Tibial artery (tissue), 4 donors: ENCODE measurements at regions not wholly inside any gene's neighbourhood (a gene's known extent, or its start where the extent isn't known, plus 50 kb on each side); places are given as distances from the start of the nearest gene placed in this dataset.

Experiments used
- DNase-seq, 2 donors: peaks; one replicate each; pipeline ENCODE4 v3.0.0-alpha.2; 2019
- H3K27ac ChIP-seq, 2 donors: fragments of 200-600 bp; sonication (generic) in 1 of 2; 1 replicate in 1 of 2; 2 replicates in 1 of 2; pipeline ENCODE4 v1.5.1; 2018 to 2019; ENCODE audit warnings: mild to moderate bottlenecking in 1 of 2
- H3K27me3 ChIP-seq, 2 donors: fragments of 200-600 bp; sonication (generic) in 1 of 2; one replicate each; pipeline versions ENCODE4 v1.5.1 to v1.6.0; 2016 to 2019
- H3K36me3 ChIP-seq, 3 donors: fragments of 200-600 bp; sonication (generic) in 2 of 3; one replicate each; pipeline ENCODE4 v1.5.1; 2016 to 2019; ENCODE audit warnings: mild to moderate bottlenecking in 2 of 3
- H3K4me1 ChIP-seq, 4 donors: fragments of 200-600 bp; sonication (generic) in 2 of 4; 1 replicate in 3 of 4; 2 replicates in 1 of 4; pipeline ENCODE4 v1.5.1; 2016 to 2019
- H3K4me3 ChIP-seq, 2 donors: fragments of 200-600 bp; sonication (generic) in 1 of 2; 1 replicate in 1 of 2; 2 replicates in 1 of 2; pipeline ENCODE4 v1.5.1; 2018 to 2019; ENCODE audit warnings: mild to moderate bottlenecking in 2 of 2
- H3K9me3 ChIP-seq, 3 donors: fragments of 200-600 bp; sonication (generic) in 1 of 3; one replicate each; pipeline ENCODE4 v1.5.1; 2016 to 2019
- intact Hi-C: fragments of 100-400 bp; cut with DNase I; formaldehyde crosslinking; loops from one replicate; pipeline ENCODE4 v1.15.0; 2023; ENCODE audit warnings: low total_unique reads
- TF ChIP-seq, protein P1 (sequence below), 2 experiments: fragments of 200-600 bp in 1 of 2; fragments of 450-650 bp in 1 of 2; IDR thresholded peaks; one replicate each; pipeline ENCODE4 v1.5.1; 2017 to 2019; ENCODE audit warnings: antibody characterized with exemption in 2 of 2, mild to moderate bottlenecking in 1 of 2, moderate library complexity in 1 of 2

DNA sequence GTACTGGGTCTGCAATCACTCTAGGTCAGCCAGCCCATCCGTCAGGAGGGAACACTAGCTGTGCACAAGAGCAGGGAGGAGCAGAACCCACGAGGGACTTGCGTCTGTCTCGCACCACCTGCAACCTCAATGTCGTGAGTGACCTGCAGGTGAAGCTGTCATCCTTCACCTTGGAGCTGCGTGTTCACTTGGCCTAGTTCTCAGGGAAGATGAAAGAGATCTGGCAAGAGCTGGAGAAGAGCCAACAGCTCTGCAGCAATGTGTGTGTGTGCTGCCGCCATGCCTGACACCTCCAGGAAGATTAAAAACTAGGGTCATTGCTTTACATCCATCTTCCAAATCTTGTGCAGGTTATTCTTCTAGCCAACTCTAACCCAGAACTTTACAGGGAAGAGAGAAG, 117.6 kb upstream of the MRI1 start:
- Histone ChIP-seq H3K9me3 (no peaks in the 10 kb centered on the region), H3K4me3 (no peak overlapping the region), H3K27me3 (peaks cover 0 to 2% of the 10 kb centered on the region in 2 donors), H3K36me3 (no peaks in the 10 kb centered on the region), H3K27ac (no peak overlapping the region), H3K4me1 (no peaks in the 10 kb centered on the region)
- intact Hi-C loops: no loop called here
- DNase-seq: no peak
- TF ChIP-seq, protein P1, sequence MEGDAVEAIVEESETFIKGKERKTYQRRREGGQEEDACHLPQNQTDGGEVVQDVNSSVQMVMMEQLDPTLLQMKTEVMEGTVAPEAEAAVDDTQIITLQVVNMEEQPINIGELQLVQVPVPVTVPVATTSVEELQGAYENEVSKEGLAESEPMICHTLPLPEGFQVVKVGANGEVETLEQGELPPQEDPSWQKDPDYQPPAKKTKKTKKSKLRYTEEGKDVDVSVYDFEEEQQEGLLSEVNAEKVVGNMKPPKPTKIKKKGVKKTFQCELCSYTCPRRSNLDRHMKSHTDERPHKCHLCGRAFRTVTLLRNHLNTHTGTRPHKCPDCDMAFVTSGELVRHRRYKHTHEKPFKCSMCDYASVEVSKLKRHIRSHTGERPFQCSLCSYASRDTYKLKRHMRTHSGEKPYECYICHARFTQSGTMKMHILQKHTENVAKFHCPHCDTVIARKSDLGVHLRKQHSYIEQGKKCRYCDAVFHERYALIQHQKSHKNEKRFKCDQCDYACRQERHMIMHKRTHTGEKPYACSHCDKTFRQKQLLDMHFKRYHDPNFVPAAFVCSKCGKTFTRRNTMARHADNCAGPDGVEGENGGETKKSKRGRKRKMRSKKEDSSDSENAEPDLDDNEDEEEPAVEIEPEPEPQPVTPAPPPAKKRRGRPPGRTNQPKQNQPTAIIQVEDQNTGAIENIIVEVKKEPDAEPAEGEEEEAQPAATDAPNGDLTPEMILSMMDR (IDR thresholded peaks at IDR 0.05): no peak

DNA sequence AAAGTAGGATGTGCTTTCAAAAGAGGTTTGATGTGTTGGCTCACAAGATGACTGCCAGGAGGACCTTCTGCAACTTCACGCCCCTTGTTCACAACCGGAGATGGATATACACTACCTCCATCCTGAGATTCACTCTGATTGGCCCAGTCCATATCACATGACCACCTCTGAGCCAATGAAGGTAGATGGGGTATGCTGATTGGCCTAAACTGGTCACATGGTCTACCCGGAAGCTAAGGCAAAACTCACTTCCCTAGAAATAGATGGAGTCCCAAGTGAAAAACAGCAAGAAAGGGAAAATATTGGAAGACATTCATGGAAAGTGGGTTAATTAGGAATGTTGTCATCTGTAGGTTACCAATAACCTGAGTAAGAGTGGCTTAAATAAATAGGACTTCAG, 119.7 kb upstream of the MRI1 start:
- Histone ChIP-seq H3K36me3 (no peaks in the 10 kb centered on the region), H3K4me3 (no peak overlapping the region), H3K27me3 (peaks cover 0 to 2% of the 10 kb centered on the region in 2 donors), H3K27ac (no peak overlapping the region), H3K4me1 (no peaks in the 10 kb centered on the region), H3K9me3 (no peaks in the 10 kb centered on the region)
- intact Hi-C loops: no loop called here
- no peak for DNase-seq
- TF ChIP-seq, protein P1 (IDR thresholded peaks at IDR 0.05): no peak

DNA sequence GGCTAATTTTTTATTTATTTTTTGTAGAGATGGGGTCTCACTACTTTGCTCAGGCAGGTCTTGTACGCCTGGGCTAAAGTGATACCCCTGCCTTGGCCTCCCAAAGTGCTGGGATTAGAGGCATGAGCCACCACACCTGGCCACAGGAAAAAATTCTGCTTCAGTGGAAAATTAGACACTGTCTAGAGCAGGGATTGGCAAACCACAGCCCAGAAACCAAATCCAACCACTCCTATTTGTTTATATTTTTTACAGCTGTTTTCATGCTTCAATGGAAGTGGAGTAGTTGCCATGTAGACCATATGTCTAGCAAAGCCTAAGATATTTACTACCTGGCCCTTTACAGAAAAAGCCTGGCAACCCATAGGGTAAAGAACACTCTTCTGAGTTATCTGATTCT, 123.7 kb upstream of the MRI1 start:
- intact Hi-C loops: no loop called here
- no peak overlapping the region for H3K27ac ChIP-seq
- no peaks in the 10 kb centered on the region for H3K4me1 ChIP-seq
- no peaks in the 10 kb centered on the region for H3K36me3 ChIP-seq
- H3K9me3 ChIP-seq: peaks cover 0 to 4% (median 0%) of the 10 kb centered on the region in 3 donors
- peaks cover 0 to 9% of the 10 kb centered on the region in 2 donors for H3K27me3 ChIP-seq
- H3K4me3 ChIP-seq: no peak overlapping the region
- TF ChIP-seq, protein P1 (IDR thresholded peaks at IDR 0.05): no peak
- no peak for DNase-seq

DNA sequence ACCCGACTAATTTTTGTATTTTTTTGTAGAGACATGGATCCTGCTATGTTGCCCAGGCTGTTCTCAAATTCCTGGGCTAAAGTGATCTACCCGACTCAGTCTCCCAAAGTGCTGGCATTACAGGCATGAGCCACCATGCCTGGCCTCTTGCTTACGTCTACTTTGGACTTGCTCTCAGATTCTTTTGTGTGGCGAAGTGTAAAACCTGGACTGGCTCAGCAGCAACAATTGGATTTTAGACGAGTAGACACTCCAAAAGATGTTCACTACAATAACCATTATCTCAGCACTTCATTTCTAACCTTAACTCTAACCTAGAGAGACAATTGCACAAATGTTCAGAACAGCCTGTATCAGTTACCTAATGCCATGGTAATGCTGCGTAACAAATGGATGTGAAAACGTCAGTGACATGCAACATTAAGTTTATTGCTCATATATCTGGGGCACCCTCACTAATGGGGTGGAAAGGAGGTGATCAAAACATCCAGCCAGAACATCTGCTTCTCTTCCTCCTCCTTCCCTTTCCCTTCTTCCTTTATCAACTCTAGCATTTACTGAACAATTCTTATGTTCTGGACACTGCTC, 124.9 kb upstream of the MRI1 start:
- Histone ChIP-seq H3K4me3 (no peak overlapping the region), H3K36me3 (no peaks in the 10 kb centered on the region), H3K27me3 (peaks cover 0 to 9% of the 10 kb centered on the region in 2 donors), H3K27ac (no peak overlapping the region), H3K4me1 (no peaks in the 10 kb centered on the region), H3K9me3 (peaks cover 0 to 4% (median 0%) of the 10 kb centered on the region in 3 donors)
- no peak for DNase-seq
- TF ChIP-seq, protein P1 (IDR thresholded peaks at IDR 0.05): no peak
- intact Hi-C loops: no loop called here

DNA sequence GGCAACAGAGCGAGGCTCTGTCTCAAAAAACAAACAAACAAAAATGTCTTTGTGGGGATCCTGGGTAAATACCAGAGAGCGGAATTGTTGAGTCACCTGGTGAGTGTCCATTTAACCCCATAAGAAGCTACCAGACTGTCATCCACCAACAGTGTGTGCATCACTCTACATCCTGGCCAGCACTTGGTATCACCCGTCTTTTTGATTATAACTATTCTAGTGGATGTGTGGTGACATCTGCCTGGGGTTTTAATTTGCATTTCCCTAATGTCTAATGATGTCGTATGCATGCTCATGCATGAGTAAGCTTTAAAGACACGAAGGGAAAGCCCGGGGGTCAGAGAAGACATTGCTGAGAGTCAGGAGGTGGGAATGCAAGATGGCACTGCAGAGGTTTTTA, 126.7 kb upstream of the MRI1 start:
- TF ChIP-seq, protein P1 (IDR thresholded peaks at IDR 0.05): no peak
- intact Hi-C loops: no loop called here
- Histone ChIP-seq H3K27ac (no peak overlapping the region), H3K9me3 (peaks cover 0 to 4% (median 0%) of the 10 kb centered on the region in 3 donors), H3K27me3 (peaks cover 0 to 9% of the 10 kb centered on the region in 2 donors), H3K4me3 (no peak overlapping the region), H3K4me1 (no peaks in the 10 kb centered on the region), H3K36me3 (no peaks in the 10 kb centered on the region)
- DNase-seq: no peak

DNA sequence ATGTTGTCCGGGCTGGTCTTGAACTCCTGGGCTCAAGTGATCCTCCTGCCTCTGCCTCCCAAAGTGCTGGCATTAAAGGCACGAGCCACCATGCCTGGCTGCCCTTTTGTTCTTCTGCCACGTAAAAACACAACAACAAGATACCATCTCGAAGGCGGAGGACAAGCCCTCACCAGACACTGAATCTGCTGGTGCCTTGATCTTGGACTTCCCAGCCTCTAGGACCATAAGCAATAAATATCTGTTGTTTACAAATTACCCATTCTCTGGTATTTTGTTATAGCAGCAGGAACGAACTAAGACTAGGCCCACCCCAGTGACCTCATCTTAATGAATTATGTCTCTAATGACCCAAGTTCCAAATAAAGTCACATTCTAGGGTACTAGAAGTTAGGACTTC, 128.4 kb upstream of the CACNA1A start:
- no peak for DNase-seq
- H3K27me3 ChIP-seq: peaks cover 0 to 17% of the 10 kb centered on the region in 2 donors
- H3K4me3 ChIP-seq: no peak overlapping the region
- H3K27ac ChIP-seq: no peak overlapping the region
- no peaks in the 10 kb centered on the region for H3K4me1 ChIP-seq
- intact Hi-C loops: no loop called here
- TF ChIP-seq, protein P1 (IDR thresholded peaks at IDR 0.05): no peak
- H3K9me3 ChIP-seq: peaks cover 0 to 4% (median 0%) of the 10 kb centered on the region in 3 donors
- H3K36me3 ChIP-seq: no peaks in the 10 kb centered on the region
